Parathyroid adenoma (tissue), 2 donors: ENCODE measurements at regions not wholly inside any gene's neighbourhood (a gene's known extent, or its start where the extent isn't known, plus 50 kb on each side); places are given as distances from the start of the nearest gene placed in this dataset.

ENCODE experiments used
- H2AFZ ChIP-seq: fragments of 300-600 bp; sonication (generic); one replicate; pipeline ENCODE4 v1.7.0; 2017; ENCODE audit warnings: antibody characterized with exemption, mild to moderate bottlenecking
- H3K27ac ChIP-seq: fragments of 300-600 bp; sonication (generic); one replicate; pipeline ENCODE4 v1.7.0; 2017
- H3K27me3 ChIP-seq: fragments of 300-600 bp; sonication (generic); one replicate; pipeline ENCODE4 v1.7.0; 2017; ENCODE audit warnings: low read length; ENCODE audit not compliant: control insufficient read depth, insufficient read depth
- H3K36me3 ChIP-seq: fragments of 300-600 bp; sonication (generic); one replicate; pipeline ENCODE4 v1.7.0; 2017; ENCODE audit warnings: low read length; ENCODE audit not compliant: control insufficient read depth, insufficient read depth
- H3K4me1 ChIP-seq: fragments of 300-600 bp; sonication (generic); one replicate; pipeline ENCODE4 v1.7.0; 2017; ENCODE audit warnings: control low read depth
- H3K4me2 ChIP-seq: fragments of 300-600 bp; sonication (generic); one replicate; pipeline ENCODE4 v1.7.0; 2017; ENCODE audit warnings: low read length
- H3K4me3 ChIP-seq: fragments of 300-600 bp; sonication (generic); one replicate; pipeline ENCODE4 v1.7.0; 2017; ENCODE audit warnings: low read depth, low read length
- H3K79me2 ChIP-seq: fragments of 300-600 bp; sonication (generic); one replicate; pipeline ENCODE4 v1.7.0; 2017; ENCODE audit warnings: control low read depth
- H3K9ac ChIP-seq: fragments of 300-600 bp; sonication (generic); one replicate; pipeline ENCODE4 v1.7.0; 2017; ENCODE audit warnings: mild to moderate bottlenecking
- H3K9me3 ChIP-seq: fragments of 300-600 bp; sonication (generic); one replicate; pipeline ENCODE4 v1.7.0; 2017; ENCODE audit warnings: low read length; ENCODE audit not compliant: control insufficient read depth
- TF ChIP-seq, protein P1 (sequence below): fragments of 300-600 bp; sonication (generic); IDR thresholded peaks from one replicate; pipeline ENCODE4 v1.7.0; 2017; ENCODE audit warnings: antibody characterized with exemption, mild to moderate bottlenecking
- donor health status: primary hyperparathyroidism.

GRCh38 chr22:49609207-49609876, 218.3 kb downstream of the BRD1 start:
- TF ChIP-seq, protein P1, sequence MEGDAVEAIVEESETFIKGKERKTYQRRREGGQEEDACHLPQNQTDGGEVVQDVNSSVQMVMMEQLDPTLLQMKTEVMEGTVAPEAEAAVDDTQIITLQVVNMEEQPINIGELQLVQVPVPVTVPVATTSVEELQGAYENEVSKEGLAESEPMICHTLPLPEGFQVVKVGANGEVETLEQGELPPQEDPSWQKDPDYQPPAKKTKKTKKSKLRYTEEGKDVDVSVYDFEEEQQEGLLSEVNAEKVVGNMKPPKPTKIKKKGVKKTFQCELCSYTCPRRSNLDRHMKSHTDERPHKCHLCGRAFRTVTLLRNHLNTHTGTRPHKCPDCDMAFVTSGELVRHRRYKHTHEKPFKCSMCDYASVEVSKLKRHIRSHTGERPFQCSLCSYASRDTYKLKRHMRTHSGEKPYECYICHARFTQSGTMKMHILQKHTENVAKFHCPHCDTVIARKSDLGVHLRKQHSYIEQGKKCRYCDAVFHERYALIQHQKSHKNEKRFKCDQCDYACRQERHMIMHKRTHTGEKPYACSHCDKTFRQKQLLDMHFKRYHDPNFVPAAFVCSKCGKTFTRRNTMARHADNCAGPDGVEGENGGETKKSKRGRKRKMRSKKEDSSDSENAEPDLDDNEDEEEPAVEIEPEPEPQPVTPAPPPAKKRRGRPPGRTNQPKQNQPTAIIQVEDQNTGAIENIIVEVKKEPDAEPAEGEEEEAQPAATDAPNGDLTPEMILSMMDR, result no peak
- Histone ChIP-seq H3K27me3 (no peaks in the 10 kb centered on the region), H3K79me2 (no peaks in the 10 kb centered on the region), H3K27ac (no peak overlapping the region), H3K9ac (no peak overlapping the region), H3K4me3 (no peak overlapping the region), H3K4me1 (no peaks in the 10 kb centered on the region), H3K4me2 (no peak overlapping the region), H3K36me3 (no peaks in the 10 kb centered on the region), H2AFZ (no peak overlapping the region), H3K9me3 (no peaks in the 10 kb centered on the region)

GRCh38 chr22:49608660-49609059, 219.0 kb downstream of the BRD1 start:
- Histone ChIP-seq H3K27me3 (no peaks in the 10 kb centered on the region), H3K4me2 (no peak overlapping the region), H3K4me1 (no peaks in the 10 kb centered on the region), H3K27ac (no peak overlapping the region), H2AFZ (no peak overlapping the region), H3K9me3 (no peaks in the 10 kb centered on the region), H3K79me2 (no peaks in the 10 kb centered on the region), H3K36me3 (no peaks in the 10 kb centered on the region), H3K4me3 (no peak overlapping the region), H3K9ac (no peak overlapping the region)
- TF ChIP-seq, protein P1, result no peak

DNA sequence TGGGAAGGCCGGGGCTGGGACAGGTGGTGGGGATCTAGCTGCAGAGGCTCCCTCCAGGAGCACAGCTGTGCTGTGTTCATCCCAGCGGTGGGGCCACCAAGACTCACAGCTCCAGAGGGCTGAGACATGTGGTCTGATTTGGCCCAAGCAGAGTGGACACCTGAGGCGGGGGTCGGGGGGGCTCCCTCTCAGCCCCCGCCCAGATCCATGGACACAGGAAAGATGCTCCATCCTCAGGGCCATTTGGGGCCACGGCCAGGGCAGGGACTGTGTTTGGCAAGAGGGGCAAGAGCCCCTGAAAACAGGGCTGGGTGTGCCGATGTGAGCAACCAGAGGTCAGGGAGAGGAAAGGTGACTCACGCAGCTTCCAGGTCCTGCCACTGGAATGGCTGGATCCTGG, 219.4 kb downstream of the BRD1 start:
- TF ChIP-seq, protein P1, result no peak

GRCh38 chr22:49607821-49608220, 219.9 kb downstream of the BRD1 start:
- Histone ChIP-seq H3K4me3 (no peak overlapping the region), H3K9me3 (no peaks in the 10 kb centered on the region), H2AFZ (no peak overlapping the region), H3K79me2 (no peaks in the 10 kb centered on the region), H3K27ac (no peak overlapping the region), H3K4me1 (no peaks in the 10 kb centered on the region), H3K4me2 (no peak overlapping the region), H3K9ac (no peak overlapping the region), H3K27me3 (no peaks in the 10 kb centered on the region), H3K36me3 (no peaks in the 10 kb centered on the region)
- TF ChIP-seq, protein P1, result no peak

More for the DNA sequence above, 219.4 kb downstream of the BRD1 start:
- Histone ChIP-seq H3K9ac (no peak overlapping the region), H3K9me3 (no peaks in the 10 kb centered on the region), H3K4me1 (no peaks in the 10 kb centered on the region), H3K36me3 (no peaks in the 10 kb centered on the region), H3K27ac (no peak overlapping the region), H3K4me3 (no peak overlapping the region), H2AFZ (no peak overlapping the region), H3K27me3 (no peaks in the 10 kb centered on the region), H3K4me2 (no peak overlapping the region), H3K79me2 (no peaks in the 10 kb centered on the region)
